Thyroid gland (tissue), 4 donors: ENCODE measurements at regions not wholly inside any gene's neighbourhood (a gene's known extent, or its start where the extent isn't known, plus 50 kb on each side); places are given as distances from the start of the nearest gene placed in this dataset.

Experiments used
- DNase-seq, 2 donors: peaks; one replicate each; pipeline ENCODE4 v3.0.0-alpha.2; 2019
- H3K27ac ChIP-seq, 3 donors: fragments of 200-600 bp; sonication (generic); 1 replicate in 2 of 3; 2 replicates in 1 of 3; pipeline ENCODE4 v1.5.1; 2016 to 2019; ENCODE audit warnings: mild to moderate bottlenecking in 1 of 3, moderate library complexity in 1 of 3
- H3K27me3 ChIP-seq: fragments of 200-600 bp; sonication (generic); one replicate; pipeline ENCODE4 v1.5.1; 2019
- H3K36me3 ChIP-seq, 2 donors: fragments of 200-600 bp; sonication (generic); one replicate each; pipeline ENCODE4 v1.5.1; 2016 to 2019
- H3K4me1 ChIP-seq, 2 donors: fragments of 200-600 bp; sonication (generic); one replicate each; pipeline ENCODE4 v1.5.1; 2017 to 2019
- H3K4me3 ChIP-seq, 3 donors: fragments of 200-600 bp; sonication (generic); replicated peaks in 1 of 3; 1 replicate in 2 of 3; 2 replicates in 1 of 3; pipeline ENCODE4 v1.5.1; 2016; ENCODE audit warnings: mild to moderate bottlenecking in 1 of 3
- H3K9me3 ChIP-seq: fragments of 200-600 bp; sonication (generic); one replicate; pipeline ENCODE4 v1.5.1; 2017
- CTCF ChIP-seq, 6 experiments: fragments of 200-600 bp in 3 of 6; fragments of 450-650 bp in 3 of 6; sonication (generic) in 3 of 6; IDR thresholded peaks; one replicate each; pipeline ENCODE4 v1.5.1; 2016 to 2019; ENCODE audit warnings: antibody characterized with exemption in 6 of 6, mild to moderate bottlenecking in 2 of 6, inconsistent platforms in 1 of 6, moderate library complexity in 1 of 6
- POLR2A ChIP-seq, 2 donors: fragments of 450-650 bp; IDR thresholded peaks; one replicate each; pipeline ENCODE4 v1.6.1; 2017; ENCODE audit warnings: antibody characterized with exemption in 2 of 2, mild to moderate bottlenecking in 2 of 2, moderate library complexity in 1 of 2
- WGBS, 2 donors: methylation state at CpG; one replicate each; pipeline ENCODE4 v1.1.5; 2017; 5-methylcytosine and 5-hydroxymethylcytosine counted together
- intact Hi-C: fragments of 100-400 bp; cut with DNase I; formaldehyde crosslinking; loops from one replicate; pipeline ENCODE4 v1.15.1; 2023

GRCh38 chr20:61118429-61119224 lies 133.4 kb upstream of the CDH4 start:
- WGBS, 2 donors: 85 to 87% methylated on average over 14 of the region's 14 CpGs
- no peaks in the 10 kb centered on the region for H3K4me1 ChIP-seq
- TF ChIP-seq CTCF (IDR thresholded peaks at IDR 0.05): no peak
- no peaks in the 10 kb centered on the region for H3K27me3 ChIP-seq
- intact Hi-C loops: no loop called here
- DNase-seq: no peak
- H3K36me3 ChIP-seq: no peaks in the 10 kb centered on the region
- no peak overlapping the region for H3K27ac ChIP-seq
- H3K9me3 ChIP-seq: no peaks in the 10 kb centered on the region
- no peak overlapping the region for H3K4me3 ChIP-seq

DNA sequence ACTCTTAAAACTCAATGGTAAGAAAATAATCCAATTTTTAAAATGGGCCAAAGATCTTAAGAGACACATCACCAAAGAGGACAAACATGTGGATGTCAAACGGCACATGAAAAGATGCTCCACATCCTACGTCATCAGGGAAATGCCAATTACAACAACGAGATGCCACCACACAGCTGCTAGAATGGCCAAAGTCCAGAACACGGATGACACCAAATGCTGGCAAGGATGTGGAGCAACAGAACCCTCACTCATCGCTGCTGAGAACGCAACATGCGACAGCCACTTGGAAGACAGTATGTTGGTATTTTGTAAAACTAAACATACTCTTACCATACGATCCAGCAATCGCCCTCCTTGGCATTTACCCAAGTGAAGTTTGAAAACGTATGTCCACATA lies 132.8 kb upstream of the CDH4 start:
- Histone ChIP-seq H3K9me3 (no peaks in the 10 kb centered on the region), H3K27me3 (no peaks in the 10 kb centered on the region), H3K4me1 (no peaks in the 10 kb centered on the region), H3K4me3 (no peak overlapping the region), H3K27ac (no peak overlapping the region), H3K36me3 (no peaks in the 10 kb centered on the region)
- intact Hi-C loops: no loop called here
- 86 to 87% methylated on average over 10 of the region's 10 CpGs for WGBS, 2 donors
- TF ChIP-seq CTCF (IDR thresholded peaks at IDR 0.05) (no peak), POLR2A (IDR thresholded peaks at IDR 0.05) (no peak)
- DNase-seq: no peak

- H3K9me3 ChIP-seq: no peaks in the 10 kb centered on the region
- no peak for DNase-seq
- H3K4me1 ChIP-seq: no peaks in the 10 kb centered on the region
- no peak for TF ChIP-seq CTCF (IDR thresholded peaks at IDR 0.05)
- no peak for TF ChIP-seq POLR2A (IDR thresholded peaks at IDR 0.05)
- no peak overlapping the region for H3K4me3 ChIP-seq
- intact Hi-C loops: loop anchor here (5.0 to 10.0 kb wide), 2 partner anchors 913 to 1065 kb away; no protein-coding TSS in a partner anchor
- H3K36me3 ChIP-seq: no peaks in the 10 kb centered on the region
- no peaks in the 10 kb centered on the region for H3K27me3 ChIP-seq
- 76 to 80% methylated on average over 12 of the region's 12 CpGs for WGBS, 2 donors
- H3K27ac ChIP-seq: no peak overlapping the region
These were observed 132.2 kb upstream of the CDH4 start for GRCh38 chr20:61119794-61120410.

GRCh38 chr20:61120595-61121515 lies 131.2 kb upstream of the CDH4 start:
- no peaks in the 10 kb centered on the region for H3K4me1 ChIP-seq
- WGBS, 2 donors: 52 to 53% methylated on average over 17 of the region's 17 CpGs

More at GRCh38 chr20:61120595-61121515, 131.2 kb upstream of the CDH4 start:
- no peaks in the 10 kb centered on the region for H3K9me3 ChIP-seq
- H3K36me3 ChIP-seq: no peaks in the 10 kb centered on the region
- no peak overlapping the region for H3K27ac ChIP-seq
- H3K4me3 ChIP-seq: no peak overlapping the region
- H3K27me3 ChIP-seq: no peaks in the 10 kb centered on the region
- DNase-seq: peak; percentile 74 to 77
- TF ChIP-seq POLR2A (IDR thresholded peaks at IDR 0.05) (no peak), CTCF (IDR thresholded peaks at IDR 0.05) (peak in 5 of 6 experiments; percentile 43 to 85 (median 65))
- intact Hi-C loops: loop anchor here (5.0 to 10.0 kb wide), 2 partner anchors 914 to 1066 kb away; no protein-coding TSS in a partner anchor
